Ishikawa (cell line): ENCODE measurements at regions not wholly inside any gene's neighbourhood (a gene's known extent, or its start where the extent isn't known, plus 50 kb on each side); places are given as distances from the start of the nearest gene placed in this dataset.

Experiments used
- CEBPB ChIP-seq: IDR thresholded peaks from 2 replicates; pipeline ENCODE4 v1.6.1; 2012
- CREB1 ChIP-seq: IDR thresholded peaks from 2 replicates; pipeline ENCODE4 v1.6.1; 2012; ENCODE audit warnings: low read depth
- EGR1 ChIP-seq: IDR thresholded peaks from 2 replicates; pipeline ENCODE4 v1.6.1; 2012
- EP300 ChIP-seq: IDR thresholded peaks from 2 replicates; pipeline ENCODE4 v1.6.1; 2012; ENCODE audit warnings: borderline replicate concordance
- FOXM1 ChIP-seq: IDR thresholded peaks from 2 replicates; pipeline ENCODE4 v1.6.1; 2012; ENCODE audit warnings: low read depth, borderline replicate concordance
- NFIC ChIP-seq: IDR thresholded peaks from 2 replicates; pipeline ENCODE4 v1.6.1; 2012
- RAD21 ChIP-seq: IDR thresholded peaks from 2 replicates; pipeline ENCODE4 v1.6.1; 2012; ENCODE audit warnings: low read depth
- TAF1 ChIP-seq: IDR thresholded peaks from 2 replicates; pipeline ENCODE4 v1.6.1; 2012; ENCODE audit warnings: low read depth, mild to moderate bottlenecking
- TCF12 ChIP-seq: IDR thresholded peaks from 2 replicates; pipeline ENCODE4 v1.6.1; 2012; ENCODE audit warnings: low read depth
- TEAD4 ChIP-seq: IDR thresholded peaks from 2 replicates; pipeline ENCODE4 v1.6.1; 2012
- USF1 ChIP-seq: IDR thresholded peaks from 2 replicates; pipeline ENCODE4 v1.6.1; 2012
- YY1 ChIP-seq: IDR thresholded peaks from 2 replicates; pipeline ENCODE4 v1.6.1; 2012; ENCODE audit warnings: low read depth
- ZBTB7A ChIP-seq: IDR thresholded peaks from 2 replicates; pipeline ENCODE4 v1.6.1; 2012; ENCODE audit warnings: low read depth
- TF ChIP-seq, protein P1 (sequence below): IDR thresholded peaks from 2 replicates; pipeline ENCODE4 v1.6.1; 2012; ENCODE audit warnings: low read depth, mild to moderate bottlenecking
- TF ChIP-seq, protein P2 (sequence below): IDR thresholded peaks from 2 replicates; pipeline ENCODE4 v1.6.1; 2012

GRCh38 chr5:10057356-10057755 lies 192.3 kb downstream of the ATPSCKMT start:
- no peak for TF ChIP-seq USF1
- TF ChIP-seq CREB1 = no peak
- TF ChIP-seq, protein P1, sequence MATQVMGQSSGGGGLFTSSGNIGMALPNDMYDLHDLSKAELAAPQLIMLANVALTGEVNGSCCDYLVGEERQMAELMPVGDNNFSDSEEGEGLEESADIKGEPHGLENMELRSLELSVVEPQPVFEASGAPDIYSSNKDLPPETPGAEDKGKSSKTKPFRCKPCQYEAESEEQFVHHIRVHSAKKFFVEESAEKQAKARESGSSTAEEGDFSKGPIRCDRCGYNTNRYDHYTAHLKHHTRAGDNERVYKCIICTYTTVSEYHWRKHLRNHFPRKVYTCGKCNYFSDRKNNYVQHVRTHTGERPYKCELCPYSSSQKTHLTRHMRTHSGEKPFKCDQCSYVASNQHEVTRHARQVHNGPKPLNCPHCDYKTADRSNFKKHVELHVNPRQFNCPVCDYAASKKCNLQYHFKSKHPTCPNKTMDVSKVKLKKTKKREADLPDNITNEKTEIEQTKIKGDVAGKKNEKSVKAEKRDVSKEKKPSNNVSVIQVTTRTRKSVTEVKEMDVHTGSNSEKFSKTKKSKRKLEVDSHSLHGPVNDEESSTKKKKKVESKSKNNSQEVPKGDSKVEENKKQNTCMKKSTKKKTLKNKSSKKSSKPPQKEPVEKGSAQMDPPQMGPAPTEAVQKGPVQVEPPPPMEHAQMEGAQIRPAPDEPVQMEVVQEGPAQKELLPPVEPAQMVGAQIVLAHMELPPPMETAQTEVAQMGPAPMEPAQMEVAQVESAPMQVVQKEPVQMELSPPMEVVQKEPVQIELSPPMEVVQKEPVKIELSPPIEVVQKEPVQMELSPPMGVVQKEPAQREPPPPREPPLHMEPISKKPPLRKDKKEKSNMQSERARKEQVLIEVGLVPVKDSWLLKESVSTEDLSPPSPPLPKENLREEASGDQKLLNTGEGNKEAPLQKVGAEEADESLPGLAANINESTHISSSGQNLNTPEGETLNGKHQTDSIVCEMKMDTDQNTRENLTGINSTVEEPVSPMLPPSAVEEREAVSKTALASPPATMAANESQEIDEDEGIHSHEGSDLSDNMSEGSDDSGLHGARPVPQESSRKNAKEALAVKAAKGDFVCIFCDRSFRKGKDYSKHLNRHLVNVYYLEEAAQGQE = no peak
- no peak for TF ChIP-seq RAD21
- TF ChIP-seq CEBPB = no peak
- TF ChIP-seq FOXM1 = no peak
- TF ChIP-seq ZBTB7A = no peak
- TF ChIP-seq, protein P2, sequence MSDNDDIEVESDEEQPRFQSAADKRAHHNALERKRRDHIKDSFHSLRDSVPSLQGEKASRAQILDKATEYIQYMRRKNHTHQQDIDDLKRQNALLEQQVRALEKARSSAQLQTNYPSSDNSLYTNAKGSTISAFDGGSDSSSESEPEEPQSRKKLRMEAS = no peak
- TF ChIP-seq EGR1 = no peak
- TF ChIP-seq EP300 = no peak
- no peak for TF ChIP-seq TCF12
- no peak for TF ChIP-seq YY1
- TF ChIP-seq TEAD4 = no peak
- no peak for TF ChIP-seq NFIC
- TF ChIP-seq TAF1 = no peak

DNA sequence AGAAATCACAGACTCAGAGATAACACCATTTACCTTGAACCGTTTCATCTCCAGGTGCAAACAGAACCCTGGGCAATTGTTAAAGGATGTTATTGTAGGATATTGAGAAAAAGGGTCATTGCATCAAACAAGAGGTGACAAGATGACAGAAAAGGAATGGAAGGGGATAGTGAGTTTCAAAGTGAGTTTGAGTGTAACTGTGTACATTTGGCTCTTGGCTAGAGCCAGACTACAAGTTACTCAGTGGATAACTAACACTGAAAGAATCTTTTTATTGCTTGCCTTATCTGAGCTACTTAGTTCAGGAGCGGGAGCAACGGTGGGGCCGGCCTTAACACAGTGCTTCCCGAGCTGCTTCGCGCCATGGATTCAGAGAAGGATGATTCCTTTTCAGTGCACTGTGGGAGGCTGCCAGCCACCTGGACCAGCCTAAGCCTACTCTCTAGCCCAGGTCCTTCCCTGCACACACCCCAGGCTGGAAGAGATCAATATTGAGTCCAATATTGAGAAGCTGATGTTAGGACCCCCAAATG lies 193.4 kb downstream of the ATPSCKMT start:
- no peak for TF ChIP-seq CEBPB

GRCh38 chr5:10049858-10050455 lies 199.7 kb downstream of the ATPSCKMT start:
- TF ChIP-seq TAF1 (no peak), EGR1 (no peak), ZBTB7A (no peak), EP300 (no peak), CEBPB (no peak), TEAD4 (no peak), CREB1 (no peak), USF1 (no peak), RAD21 (no peak), FOXM1 (no peak), TCF12 (no peak), NFIC (no peak), YY1 (no peak)
- TF ChIP-seq, protein P1 = no peak
- TF ChIP-seq, protein P2 = no peak

DNA sequence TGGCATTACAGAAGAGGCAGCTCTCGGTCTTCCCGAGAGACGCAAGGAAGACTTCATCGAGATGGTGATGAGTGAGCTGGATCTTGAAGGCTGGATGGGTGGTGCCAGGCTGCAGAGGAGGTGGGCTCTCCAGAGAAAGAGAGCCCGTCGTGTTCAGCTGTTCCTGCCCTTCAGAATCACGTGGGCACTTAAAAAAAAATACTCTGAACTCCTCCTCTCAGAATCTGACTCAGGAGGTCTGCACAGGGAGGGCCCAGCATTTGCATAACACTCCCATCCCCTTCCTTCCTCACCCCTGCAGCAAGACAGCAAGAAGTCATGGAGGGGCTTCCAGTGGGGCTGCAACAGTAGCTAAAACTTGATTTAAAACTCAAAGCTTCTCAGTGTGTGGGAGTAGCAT lies 203.0 kb downstream of the ATPSCKMT start:
- TF ChIP-seq USF1 (0 out of 2 replicates have a peak, but pooled peaks have one; percentile 33), TEAD4 (no peak)

DNA sequence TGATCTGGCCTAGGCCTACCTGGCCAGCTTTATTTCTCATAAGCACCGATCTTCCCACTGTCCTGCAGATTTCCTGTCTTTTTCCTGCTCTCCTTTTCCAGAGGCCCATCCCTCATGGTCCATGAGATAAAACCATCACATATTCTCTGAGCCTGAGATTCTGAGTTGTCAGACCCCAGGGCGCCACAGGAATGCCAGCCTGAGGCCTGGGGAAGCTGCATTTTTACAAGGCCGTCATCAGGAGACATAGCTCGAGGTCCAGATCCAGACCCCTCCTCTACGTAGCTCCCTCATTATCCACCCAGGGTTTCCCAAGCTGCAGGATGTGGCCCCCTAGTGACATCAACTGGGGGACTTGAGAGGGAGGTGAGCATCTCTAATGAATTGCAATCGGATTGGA lies 204.3 kb downstream of the ATPSCKMT start:
- no peak for TF ChIP-seq TAF1
- no peak for TF ChIP-seq EP300
- no peak for TF ChIP-seq CEBPB

DNA sequence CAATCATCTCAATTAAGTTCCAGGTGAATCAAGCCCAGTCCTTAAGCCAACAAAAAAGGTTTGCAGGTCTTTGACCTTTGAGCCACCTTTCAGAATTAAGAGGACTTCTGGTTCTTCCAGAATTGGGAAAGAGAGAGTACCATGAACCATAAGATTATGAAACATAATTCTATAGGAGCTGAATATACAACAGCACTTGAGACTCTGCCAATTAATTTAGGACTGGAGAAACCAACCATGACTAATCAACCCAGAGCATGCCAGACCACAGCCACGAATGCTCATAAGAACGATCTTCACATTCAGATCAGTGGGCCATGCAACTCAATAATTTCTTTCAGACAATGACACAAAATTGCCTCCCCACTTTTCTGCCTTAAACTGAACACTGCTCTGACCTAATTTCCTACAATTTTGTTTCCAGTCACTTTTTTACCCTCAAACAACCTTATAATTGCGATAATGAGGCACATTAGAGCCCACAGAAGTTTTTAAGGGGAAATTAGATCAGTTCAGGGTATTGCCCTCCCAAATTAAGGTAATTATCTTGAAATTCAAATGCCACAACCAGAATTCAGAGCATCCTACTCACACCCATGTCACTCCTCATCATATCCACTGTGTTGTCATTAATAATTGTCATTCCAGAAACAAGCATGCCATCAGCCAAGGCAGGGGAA lies 213.4 kb downstream of the ATPSCKMT start:
- TF ChIP-seq YY1 = no peak
- TF ChIP-seq EGR1 = no peak
- no peak for TF ChIP-seq EP300
- no peak for TF ChIP-seq USF1
- TF ChIP-seq, protein P1 = no peak
- TF ChIP-seq TAF1 = no peak
- TF ChIP-seq TEAD4 = no peak
- TF ChIP-seq TCF12 = no peak
- no peak for TF ChIP-seq CREB1
